ENCODE measurements at regions not wholly inside any gene's neighbourhood (a gene's known extent, or its start where the extent isn't known, plus 50 kb on each side); places are given as distances from the start of the nearest gene placed in this dataset.

DNA sequence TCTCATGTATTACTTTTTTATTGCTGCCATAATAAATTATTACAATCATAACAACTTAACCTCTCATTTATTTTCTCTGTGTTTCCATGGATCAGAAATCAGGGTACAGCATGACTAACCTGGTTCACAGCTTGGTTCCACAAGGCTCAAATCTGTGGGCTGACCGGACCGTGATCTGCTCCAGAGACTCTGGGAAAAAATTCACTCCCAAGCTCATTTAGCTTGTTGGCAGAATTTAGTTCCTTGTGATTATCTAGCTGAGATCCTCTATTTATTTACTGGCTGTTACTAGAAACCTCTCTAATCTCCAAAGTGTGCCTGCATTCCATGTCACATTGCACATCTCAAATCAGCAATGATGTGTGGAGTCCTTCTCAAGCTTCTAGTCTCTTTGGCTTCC lies 386.6 kb downstream of the DIPK2A start:
- no peak for TF ChIP-seq POLR2A (IDR thresholded peaks at IDR 0.05)
- TF ChIP-seq, protein P1, sequence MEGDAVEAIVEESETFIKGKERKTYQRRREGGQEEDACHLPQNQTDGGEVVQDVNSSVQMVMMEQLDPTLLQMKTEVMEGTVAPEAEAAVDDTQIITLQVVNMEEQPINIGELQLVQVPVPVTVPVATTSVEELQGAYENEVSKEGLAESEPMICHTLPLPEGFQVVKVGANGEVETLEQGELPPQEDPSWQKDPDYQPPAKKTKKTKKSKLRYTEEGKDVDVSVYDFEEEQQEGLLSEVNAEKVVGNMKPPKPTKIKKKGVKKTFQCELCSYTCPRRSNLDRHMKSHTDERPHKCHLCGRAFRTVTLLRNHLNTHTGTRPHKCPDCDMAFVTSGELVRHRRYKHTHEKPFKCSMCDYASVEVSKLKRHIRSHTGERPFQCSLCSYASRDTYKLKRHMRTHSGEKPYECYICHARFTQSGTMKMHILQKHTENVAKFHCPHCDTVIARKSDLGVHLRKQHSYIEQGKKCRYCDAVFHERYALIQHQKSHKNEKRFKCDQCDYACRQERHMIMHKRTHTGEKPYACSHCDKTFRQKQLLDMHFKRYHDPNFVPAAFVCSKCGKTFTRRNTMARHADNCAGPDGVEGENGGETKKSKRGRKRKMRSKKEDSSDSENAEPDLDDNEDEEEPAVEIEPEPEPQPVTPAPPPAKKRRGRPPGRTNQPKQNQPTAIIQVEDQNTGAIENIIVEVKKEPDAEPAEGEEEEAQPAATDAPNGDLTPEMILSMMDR (IDR thresholded peaks at IDR 0.05) = no peak
